NB4 (cell line): ENCODE measurements at regions not wholly inside any gene's neighbourhood (a gene's known extent, or its start where the extent isn't known, plus 50 kb on each side); places are given as distances from the start of the nearest gene placed in this dataset.

Source experiments
- DNase-seq: peaks from one replicate; pipeline ENCODE4 v3.0.0; 2010; ENCODE audit warnings: low read depth
- H3K4me3 ChIP-seq: one replicate; pipeline ENCODE4 v1.5.1; 2011; ENCODE audit warnings: mild to moderate bottlenecking, low read depth, low read length, moderate library complexity
- CTCF ChIP-seq: IDR thresholded peaks from one replicate; pipeline ENCODE4 v1.5.1; 2012; ENCODE audit warnings: low read depth, low read length
- MAX ChIP-seq: IDR thresholded peaks from 2 replicates; pipeline ENCODE4 v1.6.1; 2011; ENCODE audit warnings: low read depth, low read length
- MYC ChIP-seq: IDR thresholded peaks from 2 replicates; pipeline ENCODE4 v1.6.1; 2011; ENCODE audit warnings: low read depth, low read length
- POLR2A ChIP-seq: IDR thresholded peaks from 2 replicates; pipeline ENCODE4 v1.6.1; 2011; ENCODE audit warnings: mild to moderate bottlenecking; ENCODE audit not compliant: insufficient read length; ENCODE audit errors: extremely low read depth

- TF ChIP-seq MYC: no peak
- no peak for TF ChIP-seq POLR2A
- TF ChIP-seq CTCF: no peak
- no peak for TF ChIP-seq MAX
- no peak for DNase-seq
- no peak overlapping the region for H3K4me3 ChIP-seq
Measured at GRCh38 chr1:101364370-101365120, 127.7 kb downstream of the S1PR1 start.

GRCh38 chr1:101365186-101365585, 128.4 kb downstream of the S1PR1 start:
- TF ChIP-seq POLR2A (no peak), MYC (no peak), MAX (no peak), CTCF (no peak)
- no peak overlapping the region for H3K4me3 ChIP-seq
- DNase-seq: no peak

GRCh38 chr1:101365878-101366277, 129.1 kb downstream of the S1PR1 start:
- TF ChIP-seq MYC: no peak
- no peak for TF ChIP-seq MAX
- no peak for TF ChIP-seq POLR2A
- no peak for TF ChIP-seq CTCF
- no peak for DNase-seq
- H3K4me3 ChIP-seq: no peak overlapping the region

- H3K4me3 ChIP-seq: no peak overlapping the region
- TF ChIP-seq MYC (no peak), MAX (no peak), CTCF (no peak), POLR2A (no peak)
- DNase-seq: no peak
Measured at GRCh38 chr1:101366513-101367215, 129.8 kb downstream of the S1PR1 start.

- TF ChIP-seq CTCF: no peak
- TF ChIP-seq MYC: no peak
- TF ChIP-seq POLR2A: no peak
Measured at GRCh38 chr1:101367630-101368029, 130.8 kb downstream of the S1PR1 start.

More at GRCh38 chr1:101367630-101368029, 130.8 kb downstream of the S1PR1 start:
- DNase-seq: no peak
- H3K4me3 ChIP-seq: no peak overlapping the region
